HG03378 (cell line): ENCODE measurements at regions not wholly inside any gene's neighbourhood (a gene's known extent, or its start where the extent isn't known, plus 50 kb on each side); places are given as distances from the start of the nearest gene placed in this dataset.

Experiments used
- ATAC-seq: cut with Tn5 transposase; IDR thresholded peaks from one replicate; pipeline ENCODE4 v1.9.1; 2021; ENCODE audit warnings: mild to moderate bottlenecking, moderate library complexity; ENCODE audit not compliant: unreplicated experiment

- ATAC-seq, result peak; percentile 92
Measured at GRCh38 chr15:31472636-31473384, 146.2 kb downstream of the KLF13 start.

- ATAC-seq, result no peak
Measured at GRCh38 chr15:31473385-31474058, 146.9 kb downstream of the KLF13 start.

GRCh38 chr15:31474059-31474868 lies 147.6 kb downstream of the KLF13 start:
- no peak for ATAC-seq

GRCh38 chr15:31476236-31476810 lies 149.7 kb downstream of the KLF13 start:
- ATAC-seq, result no peak

GRCh38 chr15:31476866-31477265 lies 150.2 kb downstream of the KLF13 start:
- ATAC-seq, result no peak

GRCh38 chr15:31477301-31477700 lies 150.7 kb downstream of the KLF13 start:
- no peak for ATAC-seq

- no peak for ATAC-seq
Measured at GRCh38 chr15:31477851-31478701, 151.4 kb downstream of the KLF13 start.

- ATAC-seq, result no peak
Measured at GRCh38 chr15:31478702-31479221, 152.1 kb downstream of the KLF13 start.

GRCh38 chr15:31480356-31481025 lies 153.9 kb downstream of the KLF13 start:
- ATAC-seq, result no peak

- no peak for ATAC-seq
Measured at GRCh38 chr15:31481142-31481541, 154.5 kb downstream of the KLF13 start.

GRCh38 chr15:31482122-31482922 lies 155.7 kb downstream of the KLF13 start:
- no peak for ATAC-seq

GRCh38 chr15:31483053-31483985 lies 156.7 kb downstream of the KLF13 start:
- no peak for ATAC-seq

GRCh38 chr15:31483986-31484951 lies 157.6 kb downstream of the KLF13 start:
- ATAC-seq, result no peak

- no peak for ATAC-seq
Measured at GRCh38 chr15:31484986-31485385, 158.4 kb downstream of the KLF13 start.

- no peak for ATAC-seq
Measured at GRCh38 chr15:31485431-31485830, 158.8 kb downstream of the KLF13 start.

- no peak for ATAC-seq
Measured at GRCh38 chr15:31485911-31486461, 159.4 kb downstream of the KLF13 start.
